GM23338 (cell line): ENCODE measurements at regions not wholly inside any gene's neighbourhood (a gene's known extent, or its start where the extent isn't known, plus 50 kb on each side); places are given as distances from the start of the nearest gene placed in this dataset.

ENCODE experiments used
- ATAC-seq: fragments of 200-7000 bp; cut with Tn5 transposase; 3 replicates; pipeline ENCODE4 v1.9.1; 2020
- DNase-seq: peaks from one replicate; pipeline ENCODE4 v3.0.0-alpha.2; 2015; ENCODE audit warnings: low spot score
- H2AFZ ChIP-seq: fragments of 200-600 bp; sonication (generic); 2 replicates; pipeline ENCODE4 v1.8.0; 2016; ENCODE audit warnings: antibody characterized with exemption, mild to moderate bottlenecking, moderate library complexity
- H3F3A ChIP-seq: fragments of 200-600 bp; sonication (generic); replicated peaks from 2 replicates; pipeline ENCODE4 v1.8.0; 2017; ENCODE audit warnings: antibody characterized with exemption, mixed run types, low read depth
- H3K27ac ChIP-seq: fragments of 200-600 bp; sonication (generic); 2 replicates; pipeline ENCODE4 v1.6.1; 2016; ENCODE audit warnings: low read depth
- H3K27me3 ChIP-seq: fragments of 200-600 bp; sonication (generic); 2 replicates; pipeline ENCODE4 v1.8.0; 2016; ENCODE audit warnings: mild to moderate bottlenecking, mixed run types, moderate library complexity; ENCODE audit not compliant: insufficient read depth
- H3K36me3 ChIP-seq: fragments of 200-600 bp; sonication (generic); 2 replicates; pipeline ENCODE4 v1.8.0; 2016; ENCODE audit warnings: mild to moderate bottlenecking; ENCODE audit not compliant: insufficient read depth
- H3K4me1 ChIP-seq: fragments of 200-600 bp; sonication (generic); 2 replicates; pipeline ENCODE4 v1.8.0; 2016; ENCODE audit warnings: mild to moderate bottlenecking, moderate library complexity; ENCODE audit not compliant: insufficient read depth
- H3K4me2 ChIP-seq: fragments of 200-600 bp; sonication (generic); 2 replicates; pipeline ENCODE4 v1.7.1; 2017; ENCODE audit warnings: mixed run types
- H3K4me3 ChIP-seq: fragments of 200-600 bp; sonication (generic); 2 replicates; pipeline ENCODE4 v1.6.1; 2016; ENCODE audit warnings: mixed run types
- H3K79me2 ChIP-seq: fragments of 200-600 bp; sonication (generic); replicated peaks from 2 replicates; pipeline ENCODE4 v1.8.0; 2017; ENCODE audit warnings: mild to moderate bottlenecking; ENCODE audit not compliant: insufficient read depth
- H3K9me2 ChIP-seq: fragments of 200-600 bp; sonication (generic); 2 replicates; pipeline ENCODE4 v1.8.0; 2017; ENCODE audit not compliant: insufficient read depth
- H4K20me1 ChIP-seq: fragments of 200-600 bp; sonication (generic); replicated peaks from 2 replicates; pipeline ENCODE4 v1.8.0; 2017; ENCODE audit warnings: mild to moderate bottlenecking; ENCODE audit not compliant: insufficient read depth
- H3K27ac Mint-ChIP-seq: 2 replicates; pipeline ENCODE4 v1.8.0; 2020; ENCODE audit warnings: inconsistent platforms, mild to moderate bottlenecking, moderate library complexity, mixed read lengths
- H3K27me3 Mint-ChIP-seq: 3 replicates; pipeline ENCODE4 v1.8.0; 2022; ENCODE audit warnings: low read depth, mild to moderate bottlenecking, moderate library complexity, mixed read lengths, inconsistent platforms; ENCODE audit not compliant: insufficient read depth, poor library complexity
- H3K36me3 Mint-ChIP-seq: 3 replicates; pipeline ENCODE4 v1.8.0; 2021; ENCODE audit warnings: low read depth, mild to moderate bottlenecking, inconsistent platforms, moderate library complexity, mixed read lengths
- H3K4me1 Mint-ChIP-seq: 3 replicates; pipeline ENCODE4 v1.8.0; 2020; ENCODE audit warnings: mild to moderate bottlenecking, inconsistent platforms, mixed read lengths
- H3K4me3 Mint-ChIP-seq: 3 replicates; pipeline ENCODE4 v1.8.0; 2021; ENCODE audit warnings: moderate library complexity, mild to moderate bottlenecking, inconsistent platforms, mixed read lengths
- H3K9me3 Mint-ChIP-seq: 3 replicates; pipeline ENCODE4 v1.8.0; 2020; ENCODE audit warnings: moderate library complexity, mild to moderate bottlenecking, inconsistent platforms, mixed read lengths
- CREB1 ChIP-seq: fragments of 250-450 bp; sonication (Bioruptor Pico); IDR thresholded peaks from 2 replicates; pipeline ENCODE4 v1.5.0; 2020; ENCODE audit warnings: low read depth, mild to moderate bottlenecking, moderate library complexity
- CTCF ChIP-seq, 2 experiments: fragments of 200-600 bp in 1 of 2; sonication (generic) in 1 of 2; conservative IDR thresholded peaks; 2 replicates each; pipeline versions ENCODE4 v1.5.1 to v1.6.1; 2016 to 2017; ENCODE audit warnings: antibody characterized with exemption in 2 of 2, low read depth in 2 of 2, mild to moderate bottlenecking in 2 of 2, moderate library complexity in 1 of 2
- ETS1 ChIP-seq: IDR thresholded peaks from 2 replicates; pipeline ENCODE4 v1.6.1; 2016; ENCODE audit warnings: antibody characterized with exemption
- EZH2 ChIP-seq: fragments of 200-600 bp; sonication (generic); IDR thresholded peaks from one replicate; pipeline ENCODE4 v1.8.0; 2017; ENCODE audit warnings: antibody characterized with exemption, mild to moderate bottlenecking, low read depth; ENCODE audit not compliant: unreplicated experiment
- EZH2phosphoT487 ChIP-seq: fragments of 200-600 bp; sonication (generic); IDR thresholded peaks from one replicate; pipeline ENCODE4 v1.8.1; 2018; ENCODE audit warnings: antibody characterized with exemption; ENCODE audit not compliant: unreplicated experiment
- JUNB ChIP-seq: IDR thresholded peaks from one replicate; pipeline ENCODE4 v1.6.1; 2016; ENCODE audit warnings: antibody characterized with exemption; ENCODE audit not compliant: unreplicated experiment
- NANOG ChIP-seq: IDR thresholded peaks from 2 replicates; pipeline ENCODE4 v1.6.1; 2016; ENCODE audit warnings: antibody characterized with exemption, borderline replicate concordance
- POLR2AphosphoS5 ChIP-seq: IDR thresholded peaks from 2 replicates; pipeline ENCODE4 v1.6.1; 2016; ENCODE audit warnings: antibody characterized with exemption, low read depth
- STAT1 ChIP-seq: IDR thresholded peaks from one replicate; pipeline ENCODE4 v1.6.1; 2016; ENCODE audit warnings: antibody characterized with exemption; ENCODE audit not compliant: unreplicated experiment
- ZNF114 ChIP-seq: fragments of 250-450 bp; sonication (Bioruptor Pico); IDR thresholded peaks from 2 replicates; pipeline ENCODE4 v1.5.0; 2020; ENCODE audit warnings: mild to moderate bottlenecking, moderate library complexity
- ZNF331 ChIP-seq: fragments of 250-450 bp; sonication (Bioruptor Pico); IDR thresholded peaks from 2 replicates; pipeline ENCODE4 v1.5.0; 2020; ENCODE audit warnings: low read depth, mild to moderate bottlenecking, moderate library complexity
- TF ChIP-seq, protein P1 (sequence below): IDR thresholded peaks from one replicate; pipeline ENCODE4 v1.6.1; 2018; ENCODE audit warnings: antibody characterized with exemption; ENCODE audit not compliant: unreplicated experiment

- TF ChIP-seq ZNF331 (CRISPR knock-in tag) (no peak), EZH2phosphoT487 (no peak), CREB1 (CRISPR knock-in tag) (no peak)
Measured at GRCh38 chr1:30195424-30196134, 527.8 kb downstream of the MATN1 start (continued).

- Histone ChIP-seq H3K36me3 (no peaks in the 10 kb centered on the region), H3K9me2 (no peaks in the 10 kb centered on the region), H3K27ac (no peak overlapping the region), H4K20me1 (no peaks in the 10 kb centered on the region), H3F3A (no peaks in the 10 kb centered on the region), H3K4me3 (no peak overlapping the region), H2AFZ (no peak overlapping the region), H3K4me1 (no peaks in the 10 kb centered on the region), H3K27me3 (no peaks in the 10 kb centered on the region), H3K79me2 (no peaks in the 10 kb centered on the region), H3K4me2 (no peak overlapping the region)
- H3K27me3 Mint-ChIP-seq: peaks cover 2% of the 10 kb centered on the region
- no peak overlapping the region for H3K27ac Mint-ChIP-seq
- ATAC-seq (no peak), DNase-seq (no peak)
- H3K9me3 Mint-ChIP-seq: peaks cover 8% of the 10 kb centered on the region; the same call in 1 of the 3 replicates
- H3K36me3 Mint-ChIP-seq: no peaks in the 10 kb centered on the region
- no peak overlapping the region for H3K4me3 Mint-ChIP-seq
- H3K4me1 Mint-ChIP-seq: peaks cover 3% of the 10 kb centered on the region; the same call in 2 of the 3 replicates
- TF ChIP-seq NANOG (no peak), ETS1 (no peak), CTCF (conservative IDR thresholded peaks at IDR 0.05; ENCODE audit: low read depth in 2 of 2) (no peak), CREB1 (CRISPR knock-in tag) (no peak), STAT1 (no peak), JUNB (no peak), ZNF331 (CRISPR knock-in tag) (no peak), POLR2AphosphoS5 (no peak), EZH2 (no peak), EZH2phosphoT487 (no peak), ZNF114 (no peak)
- TF ChIP-seq, protein P1, sequence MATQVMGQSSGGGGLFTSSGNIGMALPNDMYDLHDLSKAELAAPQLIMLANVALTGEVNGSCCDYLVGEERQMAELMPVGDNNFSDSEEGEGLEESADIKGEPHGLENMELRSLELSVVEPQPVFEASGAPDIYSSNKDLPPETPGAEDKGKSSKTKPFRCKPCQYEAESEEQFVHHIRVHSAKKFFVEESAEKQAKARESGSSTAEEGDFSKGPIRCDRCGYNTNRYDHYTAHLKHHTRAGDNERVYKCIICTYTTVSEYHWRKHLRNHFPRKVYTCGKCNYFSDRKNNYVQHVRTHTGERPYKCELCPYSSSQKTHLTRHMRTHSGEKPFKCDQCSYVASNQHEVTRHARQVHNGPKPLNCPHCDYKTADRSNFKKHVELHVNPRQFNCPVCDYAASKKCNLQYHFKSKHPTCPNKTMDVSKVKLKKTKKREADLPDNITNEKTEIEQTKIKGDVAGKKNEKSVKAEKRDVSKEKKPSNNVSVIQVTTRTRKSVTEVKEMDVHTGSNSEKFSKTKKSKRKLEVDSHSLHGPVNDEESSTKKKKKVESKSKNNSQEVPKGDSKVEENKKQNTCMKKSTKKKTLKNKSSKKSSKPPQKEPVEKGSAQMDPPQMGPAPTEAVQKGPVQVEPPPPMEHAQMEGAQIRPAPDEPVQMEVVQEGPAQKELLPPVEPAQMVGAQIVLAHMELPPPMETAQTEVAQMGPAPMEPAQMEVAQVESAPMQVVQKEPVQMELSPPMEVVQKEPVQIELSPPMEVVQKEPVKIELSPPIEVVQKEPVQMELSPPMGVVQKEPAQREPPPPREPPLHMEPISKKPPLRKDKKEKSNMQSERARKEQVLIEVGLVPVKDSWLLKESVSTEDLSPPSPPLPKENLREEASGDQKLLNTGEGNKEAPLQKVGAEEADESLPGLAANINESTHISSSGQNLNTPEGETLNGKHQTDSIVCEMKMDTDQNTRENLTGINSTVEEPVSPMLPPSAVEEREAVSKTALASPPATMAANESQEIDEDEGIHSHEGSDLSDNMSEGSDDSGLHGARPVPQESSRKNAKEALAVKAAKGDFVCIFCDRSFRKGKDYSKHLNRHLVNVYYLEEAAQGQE: no peak
Measured at GRCh38 chr1:30194741-30195423, 528.5 kb downstream of the MATN1 start.
